ENCODE measurements at regions not wholly inside any gene's neighbourhood (a gene's known extent, or its start where the extent isn't known, plus 50 kb on each side); places are given as distances from the start of the nearest gene placed in this dataset.

GRCh38 chr20:56816349-56816748 is 187.2 kb downstream of the TFAP2C start:
- ATAC-seq (no peak), DNase-seq (ENCODE audit: missing footprints) (no peak)
- intact Hi-C loops (cut with DNase I): no loop called here

GRCh38 chr20:56817780-56818675 is 188.9 kb downstream of the TFAP2C start:
- DNase-seq (ENCODE audit: missing footprints) (no peak), ATAC-seq (no peak)
- intact Hi-C loops (cut with DNase I): no loop called here

GRCh38 chr20:56820984-56821383 is 191.9 kb downstream of the TFAP2C start:
- intact Hi-C loops (cut with DNase I): no loop called here
- no peak for ATAC-seq
- no peak for DNase-seq (ENCODE audit: missing footprints)

- ATAC-seq: no peak
- no peak for DNase-seq (ENCODE audit: missing footprints)
- intact Hi-C loops (cut with DNase I): no loop called here
These were observed 197.2 kb downstream of the TFAP2C start for GRCh38 chr20:56826306-56826704.

GRCh38 chr20:56826705-56827665 is 197.9 kb downstream of the TFAP2C start:
- ATAC-seq (no peak), DNase-seq (ENCODE audit: missing footprints) (no peak)
- intact Hi-C loops (cut with DNase I): no loop called here

- DNase-seq (ENCODE audit: missing footprints) (no peak), ATAC-seq (no peak)
- intact Hi-C loops (cut with DNase I): no loop called here
These were observed 198.7 kb downstream of the TFAP2C start for GRCh38 chr20:56827763-56828162.

GRCh38 chr20:56828402-56828801 is 199.3 kb downstream of the TFAP2C start:
- no peak for ATAC-seq
- intact Hi-C loops (cut with DNase I): no loop called here

GRCh38 chr20:56829788-56830385 is 200.8 kb downstream of the TFAP2C start:
- ATAC-seq: no peak
- intact Hi-C loops (cut with DNase I): no loop called here
- no peak for DNase-seq (ENCODE audit: missing footprints)

More at GRCh38 chr20:56828402-56828801, 199.3 kb downstream of the TFAP2C start:
- no peak for DNase-seq (ENCODE audit: missing footprints)

GRCh38 chr20:56831795-56832194 is 202.7 kb downstream of the TFAP2C start:
- ATAC-seq (no peak), DNase-seq (ENCODE audit: missing footprints) (no peak)
- intact Hi-C loops (cut with DNase I): no loop called here

- ATAC-seq: no peak
- intact Hi-C loops (cut with DNase I): no loop called here
- no peak for DNase-seq (ENCODE audit: missing footprints)
These were observed 204.3 kb downstream of the TFAP2C start for GRCh38 chr20:56833427-56833826.

- intact Hi-C loops (cut with DNase I): no loop called here
- DNase-seq (ENCODE audit: missing footprints) (no peak), ATAC-seq (no peak)
These were observed 206.9 kb downstream of the TFAP2C start for GRCh38 chr20:56835829-56836550.

GRCh38 chr20:56839222-56839621 is 210.1 kb downstream of the TFAP2C start:
- intact Hi-C loops (cut with DNase I): no loop called here
- no peak for ATAC-seq
- no peak for DNase-seq (ENCODE audit: missing footprints)

GRCh38 chr20:56839786-56840185 is 210.7 kb downstream of the TFAP2C start:
- intact Hi-C loops (cut with DNase I): no loop called here
- DNase-seq (ENCODE audit: missing footprints): no peak
- ATAC-seq: no peak

- intact Hi-C loops (cut with DNase I): no loop called here
- no peak for DNase-seq (ENCODE audit: missing footprints)
- no peak for ATAC-seq
These were observed 211.7 kb downstream of the TFAP2C start for GRCh38 chr20:56840716-56841261.

- intact Hi-C loops (cut with DNase I): no loop called here
- DNase-seq (ENCODE audit: missing footprints) (no peak), ATAC-seq (no peak)
These were observed 212.3 kb downstream of the TFAP2C start for GRCh38 chr20:56841346-56841908.

- no peak for DNase-seq (ENCODE audit: missing footprints)
- ATAC-seq: no peak
- intact Hi-C loops (cut with DNase I): no loop called here
These were observed 212.9 kb downstream of the TFAP2C start for GRCh38 chr20:56842056-56842455.

- intact Hi-C loops (cut with DNase I): no loop called here
- DNase-seq (ENCODE audit: missing footprints) (peak; percentile 73), ATAC-seq (peak; percentile 34)
These were observed 214.3 kb downstream of the TFAP2C start for GRCh38 chr20:56843386-56843785.

- ATAC-seq (no peak), DNase-seq (ENCODE audit: missing footprints) (no peak)
- intact Hi-C loops (cut with DNase I): no loop called here
These were observed 214.7 kb downstream of the TFAP2C start for GRCh38 chr20:56843817-56844216.
